H1 (cell line): ENCODE measurements at regions not wholly inside any gene's neighbourhood (a gene's known extent, or its start where the extent isn't known, plus 50 kb on each side); places are given as distances from the start of the nearest gene placed in this dataset.

Experiments used
- CTCF ChIA-PET: fragments of 300-600 bp; sonication (Branson Sonifier 250); formaldehyde crosslinking; loops from one replicate; lab custom pipeline; 2021; ENCODE audit not compliant: partially characterized antibody; lab: Charles Lee
- POLR2A ChIA-PET: fragments of 300-600 bp; sonication (Branson Sonifier 250); formaldehyde crosslinking; loops from one replicate; lab custom pipeline; 2021; ENCODE audit warnings: inconsistent platforms; ENCODE audit not compliant: partially characterized antibody; lab: Charles Lee
- DNase-seq, 2 experiments: peaks; one replicate each; pipeline versions ENCODE4 v3.0.0 to v3.0.0-alpha.2; 2010 to 2022; ENCODE audit warnings: low spot score in 2 of 2, low read depth in 1 of 2, mixed read lengths in 1 of 2
- FAIRE-seq: peaks from 2 replicates; lab custom pipeline; 2011; peaks lifted over from hg19 to GRCh38; lab: Jason Lieb, UNC
- H2AFZ ChIP-seq: 2 replicates; pipeline ENCODE4 v1.8.1; 2012; ENCODE audit warnings: low read length, inconsistent platforms
- H2AK5ac ChIP-seq: 2 replicates; pipeline ENCODE4 v1.6.1; 2013; ENCODE audit warnings: low read depth, low read length
- H2BK120ac ChIP-seq: replicated peaks from 2 replicates; pipeline ENCODE3; 2013; ENCODE audit warnings: low read depth, low read length, inconsistent platforms
- H2BK12ac ChIP-seq: 2 replicates; pipeline ENCODE4 v1.6.1; 2013; ENCODE audit warnings: low read depth, low read length
- H2BK15ac ChIP-seq: 2 replicates; pipeline ENCODE4 v1.6.1; 2013; ENCODE audit warnings: low read length
- H2BK20ac ChIP-seq: 2 replicates; pipeline ENCODE4 v1.6.1; 2013; ENCODE audit warnings: low read length
- H2BK5ac ChIP-seq: 2 replicates; pipeline ENCODE4 v1.6.1; 2013; ENCODE audit warnings: low read depth, low read length
- H3K14ac ChIP-seq: 2 replicates; pipeline ENCODE4 v1.6.1; 2013; ENCODE audit warnings: inconsistent platforms; ENCODE audit not compliant: insufficient read length
- H3K18ac ChIP-seq: 2 replicates; pipeline ENCODE4 v1.6.1; 2013; ENCODE audit warnings: low read length; ENCODE audit errors: extremely low read depth
- H3K23ac ChIP-seq: 2 replicates; pipeline ENCODE4 v1.6.1; 2013; ENCODE audit warnings: inconsistent platforms; ENCODE audit not compliant: insufficient read length
- H3K23me2 ChIP-seq: 2 replicates; pipeline ENCODE4 v1.6.1; 2013; ENCODE audit warnings: low read depth, low read length
- H3K27ac ChIP-seq: 2 replicates; pipeline ENCODE4 v1.6.1; 2011; ENCODE audit warnings: low read depth, low read length, inconsistent platforms
- H3K27me3 ChIP-seq, 4 experiments: replicated peaks in 1 of 4; 1 replicate in 1 of 4; 2 replicates in 3 of 4; pipeline versions ENCODE4 v1.6.1 to v1.8.1; 2011 to 2013; ENCODE audit warnings: low read length in 3 of 4, mild to moderate bottlenecking in 3 of 4, inconsistent platforms in 2 of 4, mixed read lengths in 2 of 4, moderate library complexity in 1 of 4; ENCODE audit not compliant: control insufficient read depth in 3 of 4, insufficient read depth in 3 of 4; ENCODE audit errors: extremely low read depth in 1 of 4
- H3K36me3 ChIP-seq, 4 experiments: 2 replicates each; pipeline versions ENCODE4 v1.6.1 to v1.8.1; 2011 to 2013; ENCODE audit warnings: mild to moderate bottlenecking in 4 of 4, low read length in 3 of 4, moderate library complexity in 2 of 4, control low read depth in 1 of 4, inconsistent platforms in 1 of 4; ENCODE audit not compliant: insufficient read depth in 4 of 4, control insufficient read depth in 2 of 4
- H3K4ac ChIP-seq: replicated peaks from 2 replicates; pipeline ENCODE3; 2013; ENCODE audit warnings: low read length, low read depth, mixed read lengths, inconsistent platforms; ENCODE audit not compliant: insufficient read length
- H3K4me1 ChIP-seq, 4 experiments: replicated peaks in 1 of 4; 1 replicate in 1 of 4; 2 replicates in 3 of 4; pipeline versions ENCODE4 v1.6.1 to v1.8.1; 2011 to 2013; ENCODE audit warnings: low read length in 3 of 4, inconsistent platforms in 2 of 4, mixed read lengths in 1 of 4; ENCODE audit not compliant: insufficient read depth in 4 of 4, control insufficient read depth in 3 of 4
- H3K4me2 ChIP-seq, 2 experiments: 2 replicates each; pipeline versions ENCODE4 v1.6.1 to v1.8.1; 2011 to 2013; ENCODE audit warnings: low read depth in 2 of 2, low read length in 2 of 2, control low read depth in 1 of 2, inconsistent platforms in 1 of 2, mild to moderate bottlenecking in 1 of 2; ENCODE audit not compliant: insufficient read depth in 1 of 2
- H3K4me3 ChIP-seq, 4 experiments: fragments of 200-600, 300-600 bp in 1 of 4; sonication (generic), shearing (Covaris generic), sonication (Bioruptor Twin) in 1 of 4; 2 replicates each; pipeline versions ENCODE4 v1.5.1 to v1.8.1; 2011 to 2016; ENCODE audit warnings: low read length in 4 of 4, low read depth in 3 of 4, control low read depth in 2 of 4, inconsistent platforms in 2 of 4, mild to moderate bottlenecking in 2 of 4, mixed read lengths in 1 of 4, moderate library complexity in 1 of 4; ENCODE audit not compliant: insufficient read depth in 2 of 4; ENCODE audit errors: extremely low read depth in 1 of 4
- H3K56ac ChIP-seq: replicated peaks from 2 replicates; pipeline ENCODE3; 2013; ENCODE audit warnings: low read depth, mild to moderate bottlenecking, mixed read lengths, low read length, inconsistent platforms; ENCODE audit not compliant: insufficient read length
- H3K79me1 ChIP-seq: 2 replicates; pipeline ENCODE4 v1.6.1; 2013; ENCODE audit warnings: low read depth, low read length, control low read depth
- H3K79me2 ChIP-seq, 2 experiments: 2 replicates each; pipeline versions ENCODE4 v1.6.1 to v1.8.1; 2012 to 2013; ENCODE audit warnings: low read length in 2 of 2, mild to moderate bottlenecking in 2 of 2, inconsistent platforms in 1 of 2; ENCODE audit not compliant: insufficient read depth in 2 of 2, control insufficient read depth in 1 of 2
- H3K9ac ChIP-seq, 4 experiments: replicated peaks in 1 of 4; 1 replicate in 1 of 4; 2 replicates in 3 of 4; pipeline versions ENCODE4 v1.6.1 to v1.8.1; 2011 to 2013; ENCODE audit warnings: low read depth in 3 of 4, low read length in 3 of 4, control low read depth in 2 of 4, mild to moderate bottlenecking in 2 of 4, moderate library complexity in 2 of 4, inconsistent platforms in 1 of 4; ENCODE audit errors: extremely low read depth in 1 of 4
- H3K9me3 ChIP-seq, 2 experiments: 2 replicates each; pipeline versions ENCODE4 v1.6.1 to v1.8.1; 2012 to 2013; ENCODE audit warnings: mild to moderate bottlenecking in 2 of 2, moderate library complexity in 2 of 2, control low read depth in 1 of 2, inconsistent platforms in 1 of 2, low read depth in 1 of 2, low read length in 1 of 2, mixed read lengths in 1 of 2; ENCODE audit not compliant: insufficient read depth in 2 of 2
- H4K20me1 ChIP-seq, 2 experiments: replicated peaks in 1 of 2; 2 replicates each; pipeline versions ENCODE3 to v1.8.1; 2011 to 2013; ENCODE audit warnings: inconsistent platforms in 2 of 2, low read length in 2 of 2, mild to moderate bottlenecking in 1 of 2; ENCODE audit not compliant: insufficient read depth in 2 of 2, control insufficient read depth in 1 of 2
- H4K5ac ChIP-seq: 2 replicates; pipeline ENCODE4 v1.6.1; 2013; ENCODE audit warnings: low read length, low read depth, mixed read lengths, inconsistent platforms; ENCODE audit not compliant: insufficient read length
- H4K8ac ChIP-seq: 2 replicates; pipeline ENCODE4 v1.8.0; 2013; ENCODE audit warnings: mild to moderate bottlenecking, moderate library complexity, low read length, inconsistent platforms; ENCODE audit not compliant: insufficient read depth; ENCODE audit errors: extremely low read depth
- H4K91ac ChIP-seq: replicated peaks from 2 replicates; pipeline ENCODE3; 2013; ENCODE audit warnings: low read length, mixed read lengths, inconsistent platforms; ENCODE audit not compliant: insufficient read length
- BRCA1 ChIP-seq: IDR thresholded peaks from 2 replicates; pipeline ENCODE4 v1.6.1; 2012; ENCODE audit warnings: low read depth, low read length, improper control_type of control experiment
- CREB1 ChIP-seq: IDR thresholded peaks from 2 replicates; pipeline ENCODE4 v1.6.1; 2012; ENCODE audit warnings: inconsistent platforms
- HDAC6 ChIP-seq: IDR thresholded peaks from one replicate; pipeline ENCODE4 v1.7.1; 2012; ENCODE audit warnings: low read depth, mild to moderate bottlenecking, inconsistent platforms, low read length, moderate library complexity
- JUN ChIP-seq: IDR thresholded peaks from 2 replicates; pipeline ENCODE4 v1.6.1; 2011; ENCODE audit warnings: low read depth, mild to moderate bottlenecking, improper control_type of control experiment, low read length
- WGBS, 2 experiments: shearing (Covaris generic) in 1 of 2; methylation state at CpG; one replicate each; pipeline versions ENCODE4 v1.1.6 to v1.1.7; 2013 to 2015; ENCODE audit warnings: low lambda C conversion rate in 2 of 2, mixed read lengths in 2 of 2, inconsistent platforms in 1 of 2, low coverage in 1 of 2, missing lambda C conversion rate in 1 of 2; ENCODE audit not compliant: insufficient replicate concordance in 2 of 2, insufficient coverage in 1 of 2, insufficient read length in 1 of 2; ENCODE audit errors: extremely low coverage in 1 of 2, missing lambda C conversion rate in 1 of 2; 5-methylcytosine and 5-hydroxymethylcytosine counted together

DNA sequence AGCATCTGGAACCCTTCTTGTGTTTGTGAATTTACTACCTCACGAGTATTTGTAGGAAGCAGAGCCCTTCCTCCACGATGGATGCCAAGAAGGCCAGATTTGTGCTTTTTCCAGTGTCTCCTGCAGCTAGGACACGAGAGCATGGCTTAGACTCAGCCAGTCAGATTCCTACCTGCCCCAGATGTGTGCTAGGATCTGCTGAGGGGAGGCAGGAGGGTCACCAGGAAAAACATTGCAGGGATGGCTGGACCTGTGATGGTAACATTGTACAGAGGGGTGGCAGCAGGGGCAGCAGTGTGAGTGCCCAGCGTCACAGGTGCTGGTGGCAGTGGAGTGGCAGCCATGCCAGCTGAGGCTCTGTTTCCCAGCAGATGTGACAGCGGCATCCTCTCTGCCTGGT lies 285.3 kb downstream of the FAM43A start:
- Histone ChIP-seq H4K20me1 (no peaks in the 10 kb centered on the region), H3K79me1 (no peaks in the 10 kb centered on the region), H2BK12ac (no peak overlapping the region), H3K14ac (no peak overlapping the region), H4K8ac (no peak overlapping the region), H3K4me3 (no peak overlapping the region), H3K9ac (no peak overlapping the region), H3K56ac (no peak overlapping the region), H3K27ac (no peak overlapping the region), H3K9me3 (peaks cover 0 to 3% of the 10 kb centered on the region in 2 experiments; a peak in 1 of 4 replicates), H2BK20ac (no peak overlapping the region), H4K5ac (no peak overlapping the region), H2BK15ac (no peak overlapping the region), H2BK5ac (no peak overlapping the region), H3K27me3 (no peaks in the 10 kb centered on the region), H3K4ac (no peak overlapping the region), H2AK5ac (no peak overlapping the region), H2BK120ac (no peak overlapping the region), H3K36me3 (no peaks in the 10 kb centered on the region), H4K91ac (no peak overlapping the region), H2AFZ (no peak overlapping the region), H3K23ac (no peak overlapping the region), H3K4me2 (no peak overlapping the region), H3K4me1 (no peaks in the 10 kb centered on the region), H3K18ac (no peak overlapping the region), H3K79me2 (no peaks in the 10 kb centered on the region), H3K23me2 (no peaks in the 10 kb centered on the region)
- DNase-seq = peak in 1 of 2 experiments; percentile 10
- CTCF ChIA-PET = interaction anchor here (1.0 to 1.9 kb wide), 10 partner anchors 9 to 561 kb away, joined by 3 to 11 read pairs (median 4); no protein-coding TSS in a partner anchor
- WGBS, 2 experiments = 90% methylated on average over 5 of the region's 5 CpGs; no CpG with 5 or more reads in 1 of the 2 experiments
- POLR2A ChIA-PET = no interaction called here
- TF ChIP-seq CREB1 (no peak), JUN (no peak), HDAC6 (no peak), BRCA1 (no peak)
- FAIRE-seq = no peak
